IPS DF 6.9 (cell line): ENCODE measurements at regions not wholly inside any gene's neighbourhood (a gene's known extent, or its start where the extent isn't known, plus 50 kb on each side); places are given as distances from the start of the nearest gene placed in this dataset.

Source experiments
- DNase-seq: peaks from one replicate; pipeline ENCODE4 v3.0.0-alpha.2; 2013; ENCODE audit warnings: low read depth, low spot score
- H3K27ac ChIP-seq: one replicate; pipeline ENCODE4 v1.5.1; 2013; ENCODE audit warnings: low read length, control low read depth
- H3K27me3 ChIP-seq: 2 replicates; pipeline ENCODE4 v1.6.1; 2013; ENCODE audit warnings: mild to moderate bottlenecking, low read length; ENCODE audit not compliant: control insufficient read depth, insufficient read depth
- H3K36me3 ChIP-seq: 2 replicates; pipeline ENCODE4 v1.6.1; 2013; ENCODE audit warnings: low read length; ENCODE audit not compliant: control insufficient read depth, insufficient read depth
- H3K4me1 ChIP-seq: 2 replicates; pipeline ENCODE4 v1.6.1; 2013; ENCODE audit warnings: low read length; ENCODE audit not compliant: control insufficient read depth, insufficient read depth
- H3K4me3 ChIP-seq: 2 replicates; pipeline ENCODE4 v1.5.1; 2013; ENCODE audit warnings: mild to moderate bottlenecking, low read length
- H3K9me3 ChIP-seq: 2 replicates; pipeline ENCODE4 v1.6.1; 2013; ENCODE audit warnings: low read length, inconsistent platforms; ENCODE audit not compliant: control insufficient read depth, insufficient read depth
- WGBS: extraction: QIAGEN DNeasy Blood & Tissue Kit; methylation state at CpG from one replicate; pipeline ENCODE4 v1.1.7; 2013; ENCODE audit warnings: mixed read lengths, missing lambda C conversion rate; ENCODE audit not compliant: insufficient read length, insufficient coverage; 5-methylcytosine and 5-hydroxymethylcytosine counted together

- Histone ChIP-seq H3K27ac (no peak overlapping the region), H3K36me3 (no peaks in the 10 kb centered on the region), H3K27me3 (no peaks in the 10 kb centered on the region), H3K4me1 (no peaks in the 10 kb centered on the region), H3K4me3 (no peak overlapping the region), H3K9me3 (no peaks in the 10 kb centered on the region)
- no CpG with 5 or more reads among the region's 2 CpGs for WGBS
- DNase-seq = no peak
Observed at GRCh38 chr4:116413222-116413621, 672.2 kb downstream of the TRAM1L1 start.

GRCh38 chr4:116401293-116401692 lies 684.1 kb downstream of the TRAM1L1 start:
- Histone ChIP-seq H3K4me1 (no peaks in the 10 kb centered on the region), H3K4me3 (no peak overlapping the region), H3K36me3 (no peaks in the 10 kb centered on the region), H3K27ac (no peak overlapping the region), H3K9me3 (no peaks in the 10 kb centered on the region), H3K27me3 (no peaks in the 10 kb centered on the region)
- no CpG with 5 or more reads among the region's 4 CpGs for WGBS
- no peak for DNase-seq

GRCh38 chr4:116400480-116400879 lies 684.9 kb downstream of the TRAM1L1 start:
- Histone ChIP-seq H3K27me3 (no peaks in the 10 kb centered on the region), H3K9me3 (no peaks in the 10 kb centered on the region), H3K27ac (no peak overlapping the region), H3K36me3 (no peaks in the 10 kb centered on the region), H3K4me1 (no peaks in the 10 kb centered on the region), H3K4me3 (no peak overlapping the region)
- WGBS = no CpG with 5 or more reads among the region's 1 CpG
- DNase-seq = no peak

- no peak for DNase-seq
- Histone ChIP-seq H3K27ac (no peak overlapping the region), H3K9me3 (no peaks in the 10 kb centered on the region), H3K27me3 (no peaks in the 10 kb centered on the region), H3K4me3 (no peak overlapping the region), H3K36me3 (no peaks in the 10 kb centered on the region), H3K4me1 (no peaks in the 10 kb centered on the region)
- WGBS = no CpG with 5 or more reads among the region's 3 CpGs
Observed at GRCh38 chr4:116397714-116398113, 687.7 kb downstream of the TRAM1L1 start.

GRCh38 chr4:116397291-116397690 lies 688.1 kb downstream of the TRAM1L1 start:
- Histone ChIP-seq H3K4me3 (no peak overlapping the region), H3K9me3 (no peaks in the 10 kb centered on the region), H3K36me3 (no peaks in the 10 kb centered on the region), H3K27ac (no peak overlapping the region), H3K4me1 (no peaks in the 10 kb centered on the region), H3K27me3 (no peaks in the 10 kb centered on the region)
- DNase-seq = no peak

GRCh38 chr4:116395408-116395807 lies 690.0 kb downstream of the TRAM1L1 start:
- whole genome bisulfite sequencing = no CpG with 5 or more reads among the region's 3 CpGs
- Histone ChIP-seq H3K4me3 (no peak overlapping the region), H3K27ac (no peak overlapping the region), H3K27me3 (no peaks in the 10 kb centered on the region), H3K36me3 (no peaks in the 10 kb centered on the region), H3K9me3 (no peaks in the 10 kb centered on the region), H3K4me1 (no peaks in the 10 kb centered on the region)
- DNase-seq = no peak

- Histone ChIP-seq H3K27me3 (no peaks in the 10 kb centered on the region), H3K9me3 (no peaks in the 10 kb centered on the region), H3K4me3 (no peak overlapping the region), H3K4me1 (no peaks in the 10 kb centered on the region), H3K27ac (no peak overlapping the region), H3K36me3 (no peaks in the 10 kb centered on the region)
- WGBS = no CpG with 5 or more reads among the region's 2 CpGs
- no peak for DNase-seq
Observed at GRCh38 chr4:116391020-116391419, 694.4 kb downstream of the TRAM1L1 start.

GRCh38 chr4:116389139-116389538 lies 696.2 kb downstream of the TRAM1L1 start:
- no peaks in the 10 kb centered on the region for H3K9me3 ChIP-seq
- H3K4me1 ChIP-seq = no peaks in the 10 kb centered on the region
- no CpG with 5 or more reads among the region's 2 CpGs for WGBS
- H3K27me3 ChIP-seq = no peaks in the 10 kb centered on the region
- no peak overlapping the region for H3K4me3 ChIP-seq
- H3K27ac ChIP-seq = no peak overlapping the region
- H3K36me3 ChIP-seq = no peaks in the 10 kb centered on the region
- DNase-seq = no peak

- no CpG with 5 or more reads among the region's 2 CpGs for WGBS
- Histone ChIP-seq H3K9me3 (no peaks in the 10 kb centered on the region), H3K4me1 (no peaks in the 10 kb centered on the region), H3K4me3 (no peak overlapping the region), H3K27ac (no peak overlapping the region), H3K27me3 (no peaks in the 10 kb centered on the region), H3K36me3 (no peaks in the 10 kb centered on the region)
- no peak for DNase-seq
Observed at GRCh38 chr4:116387937-116388474, 697.4 kb downstream of the TRAM1L1 start.

- Histone ChIP-seq H3K4me3 (no peak overlapping the region), H3K9me3 (no peaks in the 10 kb centered on the region), H3K27me3 (no peaks in the 10 kb centered on the region), H3K36me3 (no peaks in the 10 kb centered on the region), H3K4me1 (no peaks in the 10 kb centered on the region), H3K27ac (no peak overlapping the region)
- DNase-seq = no peak
- WGBS = no CpG with 5 or more reads among the region's 1 CpG
Observed at GRCh38 chr4:116386856-116387255, 698.5 kb downstream of the TRAM1L1 start.

GRCh38 chr4:116385583-116385982 lies 699.8 kb downstream of the TRAM1L1 start:
- H3K4me3 ChIP-seq = no peak overlapping the region
- no peak for DNase-seq
- no peaks in the 10 kb centered on the region for H3K9me3 ChIP-seq
- H3K36me3 ChIP-seq = no peaks in the 10 kb centered on the region
- H3K4me1 ChIP-seq = no peaks in the 10 kb centered on the region
- H3K27ac ChIP-seq = no peak overlapping the region
- WGBS = no CpG with 5 or more reads among the region's 6 CpGs
- H3K27me3 ChIP-seq = no peaks in the 10 kb centered on the region
